GM12892 (cell line): ENCODE measurements at regions not wholly inside any gene's neighbourhood (a gene's known extent, or its start where the extent isn't known, plus 50 kb on each side); places are given as distances from the start of the nearest gene placed in this dataset.

Source experiments
- POLR2A ChIP-seq: IDR thresholded peaks from 2 replicates; pipeline ENCODE4 v1.6.1; 2011; ENCODE audit warnings: low read depth, low read length, control low read depth
- TAF1 ChIP-seq: IDR thresholded peaks from 2 replicates; pipeline ENCODE4 v1.6.1; 2011; ENCODE audit warnings: low read depth, mild to moderate bottlenecking, control low read depth, low read length, borderline replicate concordance

- TF ChIP-seq TAF1, result no peak
- TF ChIP-seq POLR2A, result no peak
These were observed 349.7 kb downstream of the PTEN start for GRCh38 chr10:88213065-88213605.
